Naive B cell (primary cell): ENCODE measurements at regions not wholly inside any gene's neighbourhood (a gene's known extent, or its start where the extent isn't known, plus 50 kb on each side); places are given as distances from the start of the nearest gene placed in this dataset.

Source experiments
- ATAC-seq, 2 donors: fragments of 150-1000 bp; cut with Tn5 transposase; 2 replicates each; pipeline ENCODE4 v1.10.0; 2021; ENCODE audit warnings: low read depth in 2 of 2, mild to moderate bottlenecking in 2 of 2, moderate library complexity in 2 of 2
- DNase-seq: peaks from one replicate; pipeline ENCODE4 v3.0.0; 2022
- H3K27ac Mint-ChIP-seq, 6 donors: one replicate each; pipeline ENCODE4 v1.8.0; 2020 to 2022; ENCODE audit warnings: mild to moderate bottlenecking in 6 of 6, mixed read lengths in 6 of 6, moderate library complexity in 5 of 6, inconsistent platforms in 2 of 6
- H3K27me3 Mint-ChIP-seq, 3 donors: one replicate each; pipeline ENCODE4 v1.8.0; 2021 to 2022; ENCODE audit warnings: mixed read lengths in 3 of 3, mild to moderate bottlenecking in 1 of 3
- H3K36me3 Mint-ChIP-seq, 2 donors: one replicate each; pipeline ENCODE4 v1.8.0; 2020 to 2022; ENCODE audit warnings: mixed read lengths in 2 of 2, inconsistent platforms in 1 of 2, mild to moderate bottlenecking in 1 of 2
- H3K4me1 Mint-ChIP-seq, 3 donors: one replicate each; pipeline ENCODE4 v1.8.0; 2020 to 2022; ENCODE audit warnings: mixed read lengths in 3 of 3, inconsistent platforms in 1 of 3, mild to moderate bottlenecking in 1 of 3, moderate library complexity in 1 of 3
- H3K4me3 Mint-ChIP-seq, 8 donors: one replicate each; pipeline ENCODE4 v1.8.0; 2020 to 2022; ENCODE audit warnings: mild to moderate bottlenecking in 8 of 8, mixed read lengths in 8 of 8, moderate library complexity in 8 of 8, inconsistent platforms in 2 of 8
- H3K9me3 Mint-ChIP-seq, 7 donors: one replicate each; pipeline ENCODE4 v1.8.0; 2020 to 2022; ENCODE audit warnings: mixed read lengths in 7 of 7, mild to moderate bottlenecking in 5 of 7, inconsistent platforms in 2 of 7, moderate library complexity in 1 of 7

- H3K27ac Mint-ChIP-seq = peak overlapping the region in 5 of 6 donors; percentile 44 to 97 (median 78)
- H3K9me3 Mint-ChIP-seq = peaks cover 2 to 15% (median 9%) of the 10 kb centered on the region in 7 donors
- DNase-seq (peak; percentile 11), ATAC-seq (peak; percentile 72 to 76)
- H3K4me3 Mint-ChIP-seq = peak overlapping the region; percentile 17 to 89 (median 74)
- H3K36me3 Mint-ChIP-seq = peaks cover 0 to 7% of the 10 kb centered on the region in 2 donors
- peaks cover 12 to 24% (median 14%) of the 10 kb centered on the region in 3 donors for H3K4me1 Mint-ChIP-seq
- H3K27me3 Mint-ChIP-seq = peaks cover 42 to 64% (median 54%) of the 10 kb centered on the region in 3 donors
These were observed 483.6 kb downstream of the BCOR start for GRCh38 chrX:39613997-39614679.

- H3K4me1 Mint-ChIP-seq = peaks cover 12 to 24% (median 14%) of the 10 kb centered on the region in 3 donors
- DNase-seq (no peak), ATAC-seq (no peak)
- peaks cover 44 to 64% (median 58%) of the 10 kb centered on the region in 3 donors for H3K27me3 Mint-ChIP-seq
- peaks cover 0 to 7% of the 10 kb centered on the region in 2 donors for H3K36me3 Mint-ChIP-seq
- peak overlapping the region in 7 of 8 donors; percentile 29 to 87 (median 55) for H3K4me3 Mint-ChIP-seq
- peak overlapping the region in 3 of 6 donors; percentile 24 to 78 (median 74) for H3K27ac Mint-ChIP-seq
- peaks cover 2 to 15% (median 9%) of the 10 kb centered on the region in 7 donors for H3K9me3 Mint-ChIP-seq
These were observed 483.1 kb downstream of the BCOR start for GRCh38 chrX:39614680-39614998.

GRCh38 chrX:39616098-39616729, 481.5 kb downstream of the BCOR start:
- Mint-ChIP-seq H3K27ac (peak overlapping the region in 1 of 6 donors; percentile 68), H3K9me3 (peaks cover 2 to 21% (median 10%) of the 10 kb centered on the region in 7 donors), H3K36me3 (peaks cover 0 to 12% of the 10 kb centered on the region in 2 donors), H3K4me3 (peak overlapping the region in 1 of 8 donors; percentile 15), H3K27me3 (peaks cover 44 to 58% (median 56%) of the 10 kb centered on the region in 3 donors), H3K4me1 (peaks cover 12 to 24% (median 14%) of the 10 kb centered on the region in 3 donors)
- ATAC-seq = peak; percentile 61 to 63
- DNase-seq = peak; percentile 11

- no peak for ATAC-seq
- no peak overlapping the region for H3K27ac Mint-ChIP-seq
- H3K4me1 Mint-ChIP-seq = peaks cover 12 to 24% (median 14%) of the 10 kb centered on the region in 3 donors
- peaks cover 2 to 25% (median 10%) of the 10 kb centered on the region in 7 donors for H3K9me3 Mint-ChIP-seq
- H3K27me3 Mint-ChIP-seq = peaks cover 44 to 53% (median 51%) of the 10 kb centered on the region in 3 donors
- no peak for DNase-seq
- no peak overlapping the region for H3K4me3 Mint-ChIP-seq
- peaks cover 0 to 12% of the 10 kb centered on the region in 2 donors for H3K36me3 Mint-ChIP-seq
These were observed 481.0 kb downstream of the BCOR start for GRCh38 chrX:39616731-39617130.

- no peak overlapping the region for H3K4me3 Mint-ChIP-seq
- peaks cover 5 to 32% (median 10%) of the 10 kb centered on the region in 7 donors for H3K9me3 Mint-ChIP-seq
- H3K27me3 Mint-ChIP-seq = peaks cover 35 to 44% (median 43%) of the 10 kb centered on the region in 3 donors
- H3K4me1 Mint-ChIP-seq = peaks cover 12 to 21% (median 14%) of the 10 kb centered on the region in 3 donors
- peaks cover 0 to 12% of the 10 kb centered on the region in 2 donors for H3K36me3 Mint-ChIP-seq
- ATAC-seq (no peak), DNase-seq (no peak)
- H3K27ac Mint-ChIP-seq = no peak overlapping the region
These were observed 479.6 kb downstream of the BCOR start for GRCh38 chrX:39618178-39618577.

GRCh38 chrX:39619182-39620009, 478.4 kb downstream of the BCOR start:
- Mint-ChIP-seq H3K36me3 (peaks cover 0 to 12% of the 10 kb centered on the region in 2 donors), H3K27ac (peak overlapping the region in 1 of 6 donors; percentile 18), H3K27me3 (peaks cover 24 to 33% (median 31%) of the 10 kb centered on the region in 3 donors), H3K4me1 (peaks cover 3 to 11% (median 3%) of the 10 kb centered on the region in 3 donors), H3K9me3 (peaks cover 7 to 34% (median 13%) of the 10 kb centered on the region in 7 donors), H3K4me3 (peak overlapping the region in 1 of 8 donors; percentile 7)
- ATAC-seq = no peak
- DNase-seq = no peak

- no peak overlapping the region for H3K4me3 Mint-ChIP-seq
- H3K9me3 Mint-ChIP-seq = peaks cover 6 to 25% (median 6%) of the 10 kb centered on the region in 7 donors
- peaks cover 0 to 6% of the 10 kb centered on the region in 2 donors for H3K36me3 Mint-ChIP-seq
- DNase-seq = no peak
- ATAC-seq = no peak
- H3K27me3 Mint-ChIP-seq = peaks cover 2 to 16% (median 10%) of the 10 kb centered on the region in 3 donors
- H3K27ac Mint-ChIP-seq = no peak overlapping the region
- H3K4me1 Mint-ChIP-seq = no peaks in the 10 kb centered on the region
These were observed 473.6 kb downstream of the BCOR start for GRCh38 chrX:39624166-39624565.

GRCh38 chrX:39625810-39626209, 471.9 kb downstream of the BCOR start:
- Mint-ChIP-seq H3K9me3 (peaks cover 5 to 25% (median 6%) of the 10 kb centered on the region in 7 donors), H3K4me1 (no peaks in the 10 kb centered on the region), H3K27ac (peak overlapping the region in 1 of 6 donors; percentile 52), H3K4me3 (no peak overlapping the region), H3K36me3 (no peaks in the 10 kb centered on the region), H3K27me3 (peaks cover 0 to 13% (median 5%) of the 10 kb centered on the region in 3 donors)
- DNase-seq (no peak), ATAC-seq (no peak)

- Mint-ChIP-seq H3K4me1 (no peaks in the 10 kb centered on the region), H3K4me3 (no peak overlapping the region), H3K27ac (peak overlapping the region in 1 of 6 donors; percentile 23), H3K27me3 (peaks cover 0 to 22% (median 5%) of the 10 kb centered on the region in 3 donors), H3K36me3 (no peaks in the 10 kb centered on the region), H3K9me3 (peaks cover 3 to 22% (median 6%) of the 10 kb centered on the region in 7 donors)
- ATAC-seq = no peak
- no peak for DNase-seq
These were observed 471.0 kb downstream of the BCOR start for GRCh38 chrX:39626749-39627148.

- peaks cover 0 to 24% (median 5%) of the 10 kb centered on the region in 3 donors for H3K27me3 Mint-ChIP-seq
- H3K4me3 Mint-ChIP-seq = no peak overlapping the region
- H3K4me1 Mint-ChIP-seq = no peaks in the 10 kb centered on the region
- no peak for DNase-seq
- H3K36me3 Mint-ChIP-seq = no peaks in the 10 kb centered on the region
- H3K27ac Mint-ChIP-seq = no peak overlapping the region
- no peak for ATAC-seq
- H3K9me3 Mint-ChIP-seq = peaks cover 0 to 17% (median 6%) of the 10 kb centered on the region in 7 donors
These were observed 470.5 kb downstream of the BCOR start for GRCh38 chrX:39627257-39627656.

GRCh38 chrX:39629001-39629400, 468.8 kb downstream of the BCOR start:
- Mint-ChIP-seq H3K9me3 (peaks cover 0 to 16% (median 5%) of the 10 kb centered on the region in 7 donors), H3K4me1 (no peaks in the 10 kb centered on the region), H3K36me3 (no peaks in the 10 kb centered on the region), H3K27ac (no peak overlapping the region), H3K4me3 (no peak overlapping the region), H3K27me3 (peaks cover 0 to 24% (median 5%) of the 10 kb centered on the region in 3 donors)
- ATAC-seq (no peak), DNase-seq (no peak)

- DNase-seq (no peak), ATAC-seq (no peak)
- no peaks in the 10 kb centered on the region for H3K36me3 Mint-ChIP-seq
- no peak overlapping the region for H3K4me3 Mint-ChIP-seq
- peak overlapping the region in 1 of 6 donors; percentile 18 for H3K27ac Mint-ChIP-seq
- H3K4me1 Mint-ChIP-seq = no peaks in the 10 kb centered on the region
- H3K9me3 Mint-ChIP-seq = peaks cover 0 to 10% (median 2%) of the 10 kb centered on the region in 7 donors
- peaks cover 0 to 24% (median 5%) of the 10 kb centered on the region in 3 donors for H3K27me3 Mint-ChIP-seq
These were observed 467.4 kb downstream of the BCOR start for GRCh38 chrX:39630344-39630743.
